Large intestine (tissue), 3 donors: ENCODE measurements at regions not wholly inside any gene's neighbourhood (a gene's known extent, or its start where the extent isn't known, plus 50 kb on each side); places are given as distances from the start of the nearest gene placed in this dataset.
"Not testable (repeated sequence)": the region's sequence is repeated elsewhere in the genome, so short reads cannot be mapped to it uniquely, and the experiment has no call there.

Source experiments
- DNase-seq, 2 donors: peaks; one replicate each; pipeline versions ENCODE4 v3.0.0 to v3.0.0-alpha.2; 2013
- H3K27ac ChIP-seq: one replicate; pipeline ENCODE4 v1.5.1; 2013; ENCODE audit warnings: low read length
- H3K27me3 ChIP-seq: 2 replicates; pipeline ENCODE4 v1.6.1; 2013; ENCODE audit warnings: low read length; ENCODE audit not compliant: control insufficient read depth, insufficient read depth
- H3K36me3 ChIP-seq: 2 replicates; pipeline ENCODE4 v1.6.1; 2013; ENCODE audit warnings: low read length; ENCODE audit not compliant: control insufficient read depth, insufficient read depth
- H3K4me1 ChIP-seq: one replicate; pipeline ENCODE4 v1.6.1; 2013; ENCODE audit warnings: low read length; ENCODE audit not compliant: control insufficient read depth, insufficient read depth
- H3K4me3 ChIP-seq: one replicate; pipeline ENCODE4 v1.5.1; 2013; ENCODE audit warnings: low read length
- H3K9me3 ChIP-seq: one replicate; pipeline ENCODE4 v1.6.1; 2013; ENCODE audit warnings: mild to moderate bottlenecking, low read depth, low read length, moderate library complexity; ENCODE audit not compliant: control insufficient read depth
- WGBS: methylation state at CpG from one replicate; pipeline ENCODE4 v1.1.5; 2013; ENCODE audit warnings: low lambda C conversion rate; ENCODE audit not compliant: insufficient coverage; 5-methylcytosine and 5-hydroxymethylcytosine counted together

GRCh38 chr3:24683633-24684384 lies 189.2 kb upstream of the THRB start:
- Histone ChIP-seq H3K4me3 (no peak overlapping the region), H3K27me3 (no peaks in the 10 kb centered on the region), H3K9me3 (no peaks in the 10 kb centered on the region), H3K4me1 (no peaks in the 10 kb centered on the region), H3K27ac (peak overlapping the region; percentile 5), H3K36me3 (no peaks in the 10 kb centered on the region)
- peak; percentile 28 to 51 for DNase-seq
- WGBS, result no CpG with 5 or more reads among the region's 6 CpGs

GRCh38 chr3:24684506-24685023 lies 189.9 kb upstream of the THRB start:
- no CpG with 5 or more reads among the region's 6 CpGs for WGBS
- Histone ChIP-seq H3K9me3 (no peaks in the 10 kb centered on the region), H3K27ac (no peak overlapping the region), H3K4me1 (no peaks in the 10 kb centered on the region), H3K36me3 (no peaks in the 10 kb centered on the region), H3K4me3 (no peak overlapping the region), H3K27me3 (no peaks in the 10 kb centered on the region)
- DNase-seq, result no peak

- H3K4me3 ChIP-seq, result no peak overlapping the region
- no peak for DNase-seq
- no peaks in the 10 kb centered on the region for H3K9me3 ChIP-seq
- no peaks in the 10 kb centered on the region for H3K27me3 ChIP-seq
- no peak overlapping the region for H3K27ac ChIP-seq
- H3K4me1 ChIP-seq, result no peaks in the 10 kb centered on the region
- H3K36me3 ChIP-seq, result no peaks in the 10 kb centered on the region
- no CpG with 5 or more reads among the region's 1 CpG for WGBS
Measured at GRCh38 chr3:24686808-24687207, 192.2 kb upstream of the THRB start.

GRCh38 chr3:24687671-24688070 lies 193.0 kb upstream of the THRB start:
- H3K36me3 ChIP-seq, result no peaks in the 10 kb centered on the region
- no peaks in the 10 kb centered on the region for H3K9me3 ChIP-seq
- DNase-seq, result no peak
- no peak overlapping the region for H3K4me3 ChIP-seq
- no CpG with 5 or more reads among the region's 7 CpGs for WGBS
- H3K27me3 ChIP-seq, result no peaks in the 10 kb centered on the region
- no peak overlapping the region for H3K27ac ChIP-seq
- H3K4me1 ChIP-seq, result no peaks in the 10 kb centered on the region

- Histone ChIP-seq H3K27me3 (no peaks in the 10 kb centered on the region), H3K9me3 (no peaks in the 10 kb centered on the region), H3K4me3 (no peak overlapping the region), H3K27ac (no peak overlapping the region), H3K36me3 (no peaks in the 10 kb centered on the region), H3K4me1 (no peaks in the 10 kb centered on the region)
- no peak for DNase-seq
- WGBS, result no CpG with 5 or more reads among the region's 2 CpGs
Measured at GRCh38 chr3:24688446-24689148, 193.9 kb upstream of the THRB start.

- Histone ChIP-seq H3K4me3 (no peak overlapping the region), H3K9me3 (no peaks in the 10 kb centered on the region), H3K4me1 (no peaks in the 10 kb centered on the region), H3K36me3 (no peaks in the 10 kb centered on the region), H3K27me3 (no peaks in the 10 kb centered on the region), H3K27ac (no peak overlapping the region)
- WGBS, result 80% methylated on average over 1 of the region's 3 CpGs
- DNase-seq, result no peak
Measured at GRCh38 chr3:24689353-24689752, 194.7 kb upstream of the THRB start.

GRCh38 chr3:24690777-24691176 lies 196.1 kb upstream of the THRB start:
- no peaks in the 10 kb centered on the region for H3K9me3 ChIP-seq
- no peaks in the 10 kb centered on the region for H3K36me3 ChIP-seq
- H3K27ac ChIP-seq, result no peak overlapping the region
- no peak for DNase-seq
- no peaks in the 10 kb centered on the region for H3K27me3 ChIP-seq
- WGBS, result 83% methylated on average over 1 of the region's 1 CpG
- H3K4me1 ChIP-seq, result no peaks in the 10 kb centered on the region
- no peak overlapping the region for H3K4me3 ChIP-seq

GRCh38 chr3:24699078-24699477 lies 204.4 kb upstream of the THRB start:
- H3K27me3 ChIP-seq, H3K4me3 ChIP-seq, DNase-seq, H3K9me3 ChIP-seq, H3K27ac ChIP-seq, H3K4me1 ChIP-seq, H3K36me3 ChIP-seq: not testable (repeated sequence)
- WGBS, result no CpG with 5 or more reads among the region's 1 CpG

GRCh38 chr3:24704496-24704895 lies 209.8 kb upstream of the THRB start:
- no peaks in the 10 kb centered on the region for H3K4me1 ChIP-seq
- H3K36me3 ChIP-seq, result no peaks in the 10 kb centered on the region
- no peak for DNase-seq
- no peak overlapping the region for H3K27ac ChIP-seq
- peaks cover 7% of the 10 kb centered on the region for H3K27me3 ChIP-seq
- no peak overlapping the region for H3K4me3 ChIP-seq
- no peaks in the 10 kb centered on the region for H3K9me3 ChIP-seq
- 81% methylated on average over 3 of the region's 3 CpGs for WGBS

GRCh38 chr3:24707936-24708335 lies 213.3 kb upstream of the THRB start:
- Histone ChIP-seq H3K36me3 (no peaks in the 10 kb centered on the region), H3K4me1 (no peaks in the 10 kb centered on the region), H3K4me3 (no peak overlapping the region), H3K27ac (no peak overlapping the region), H3K27me3 (peaks cover 7% of the 10 kb centered on the region), H3K9me3 (no peaks in the 10 kb centered on the region)
- DNase-seq, result no peak
